Fibroblast of lung (primary cell): ENCODE measurements at regions not wholly inside any gene's neighbourhood (a gene's known extent, or its start where the extent isn't known, plus 50 kb on each side); places are given as distances from the start of the nearest gene placed in this dataset.

Experiments
- CTCF ChIP-seq, 2 donors: IDR thresholded peaks in 1 of 2; conservative IDR thresholded peaks in 1 of 2; 1 replicate in 1 of 2; 2 replicates in 1 of 2; pipeline ENCODE4 v1.5.1; 2011 to 2012; ENCODE audit warnings: low read length in 2 of 2, control low read depth in 1 of 2, inconsistent platforms in 1 of 2, low read depth in 1 of 2, mild to moderate bottlenecking in 1 of 2
- EZH2 ChIP-seq: IDR thresholded peaks from 2 replicates; pipeline ENCODE4 v1.5.1; 2012; ENCODE audit warnings: low read length, control low read depth, mild to moderate bottlenecking; ENCODE audit errors: missing control alignments

GRCh38 chr1:68785328-68785727 lies 288.4 kb upstream of the DEPDC1 start:
- TF ChIP-seq CTCF (conservative IDR thresholded peaks at IDR 0.05 in 1 of 2, IDR thresholded peaks at IDR 0.05 in 1 of 2; ENCODE audit: low read depth in 1 of 2, low read length in 2 of 2), result no peak
- no peak for TF ChIP-seq EZH2
